ENCODE measurements at regions not wholly inside any gene's neighbourhood (a gene's known extent, or its start where the extent isn't known, plus 50 kb on each side); places are given as distances from the start of the nearest gene placed in this dataset.

DNA sequence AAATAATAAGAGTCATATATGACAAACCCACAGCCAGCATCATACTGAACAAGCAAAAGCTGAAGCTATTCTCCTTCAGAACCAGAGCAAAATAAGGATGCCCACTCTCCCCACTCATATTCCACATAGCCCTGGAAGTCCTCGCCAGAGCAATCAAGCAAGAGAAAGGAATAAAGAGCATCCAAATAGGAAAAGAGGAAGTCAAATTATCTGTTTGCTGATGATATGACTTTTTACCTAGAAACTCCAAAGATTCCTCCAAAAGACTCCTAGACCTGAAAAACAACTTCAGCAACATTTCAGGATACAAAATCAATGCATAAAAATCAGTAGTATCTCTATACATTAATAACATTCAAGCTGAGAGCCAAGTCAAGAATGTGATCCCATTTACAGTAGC is 217.5 kb downstream of the ABCC12 start:
- Histone ChIP-seq H3K4me2 (ENCODE audit: low read length, poor library complexity, severe bottlenecking) (no peak overlapping the region), H3K23ac (ENCODE audit: low read length in 2 of 2) (no peak overlapping the region), H2BK15ac (ENCODE audit: low read depth, poor library complexity, severe bottlenecking) (no peak overlapping the region), H3K4me3 (ENCODE audit: insufficient read depth in 1 of 2, low read depth in 1 of 2, low read length in 2 of 2) (no peak overlapping the region), H3K4ac (ENCODE audit: low read depth in 1 of 2, low read length in 2 of 2) (no peak overlapping the region), H4K91ac (ENCODE audit: low read length) (no peak overlapping the region), H3K79me1 (replicated peaks; ENCODE audit: low read length, poor library complexity, severe bottlenecking) (no peaks in the 10 kb centered on the region), H4K8ac (ENCODE audit: low read length) (no peak overlapping the region), H3K36me3 (ENCODE audit: control insufficient read depth in 1 of 2, insufficient read depth in 2 of 2, low read depth in 1 of 2, low read length in 2 of 2) (no peaks in the 10 kb centered on the region), H3K14ac (ENCODE audit: low read length in 2 of 2) (no peak overlapping the region), H3K4me1 (ENCODE audit: control insufficient read depth, insufficient read depth, low read depth, low read length) (no peaks in the 10 kb centered on the region), H3K27me3 (ENCODE audit: control insufficient read depth in 1 of 2, insufficient read depth in 1 of 2, low read length in 2 of 2) (no peaks in the 10 kb centered on the region), H2BK12ac (ENCODE audit: low read length in 2 of 2) (no peak overlapping the region), H2AK5ac (ENCODE audit: low read length, severe bottlenecking) (no peak overlapping the region), H3K9me3 (ENCODE audit: control insufficient read depth, low read length) (peaks cover 4% of the 10 kb centered on the region), H2BK5ac (ENCODE audit: low read depth, low read length, poor library complexity, severe bottlenecking) (no peak overlapping the region), H2AFZ (ENCODE audit: low read depth, low read length) (no peak overlapping the region), H2BK120ac (ENCODE audit: low read depth, low read length) (no peak overlapping the region), H3K9ac (ENCODE audit: low read length) (no peak overlapping the region), H3K18ac (ENCODE audit: low read depth in 1 of 2, low read length in 2 of 2) (no peak overlapping the region), H3K27ac (ENCODE audit: low read length, poor library complexity, severe bottlenecking) (no peak overlapping the region)
- no CpG with 5 or more reads among the region's 1 CpG for WGBS
- DNase-seq: no peak

DNA sequence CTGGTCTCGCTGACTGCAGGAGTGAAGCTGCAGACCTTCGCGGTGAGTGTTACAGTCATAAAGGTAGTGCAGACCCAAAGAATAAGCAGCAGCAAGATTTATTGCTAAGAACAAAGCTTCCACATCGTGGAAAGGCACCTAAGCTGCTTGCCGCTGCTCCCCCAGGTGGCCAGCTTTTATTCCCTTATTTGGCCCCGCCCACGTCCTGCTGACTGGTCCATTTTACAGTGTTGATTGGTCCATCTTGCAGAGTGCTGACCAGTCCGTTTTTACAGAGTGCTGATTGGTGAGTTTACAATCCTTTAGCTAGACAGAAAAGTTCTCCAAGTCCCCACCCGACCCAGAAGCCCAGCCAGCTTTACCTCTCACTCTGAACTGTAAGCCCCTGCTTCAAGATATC is 227.8 kb downstream of the ABCC12 start:
- Histone ChIP-seq H2BK12ac (ENCODE audit: low read length in 2 of 2) (no peak overlapping the region), H2BK120ac (ENCODE audit: low read depth, low read length) (no peak overlapping the region), H3K18ac (ENCODE audit: low read depth in 1 of 2, low read length in 2 of 2) (peak overlapping the region in 1 of 2 experiments; percentile 14), H2AFZ (ENCODE audit: low read depth, low read length) (no peak overlapping the region), H2BK15ac (ENCODE audit: low read depth, poor library complexity, severe bottlenecking) (no peak overlapping the region), H2BK5ac (ENCODE audit: low read depth, low read length, poor library complexity, severe bottlenecking) (no peak overlapping the region), H3K4me3 (ENCODE audit: insufficient read depth in 1 of 2, low read depth in 1 of 2, low read length in 2 of 2) (no peak overlapping the region), H4K91ac (ENCODE audit: low read length) (no peak overlapping the region), H3K14ac (ENCODE audit: low read length in 2 of 2) (no peak overlapping the region), H3K23ac (ENCODE audit: low read length in 2 of 2) (no peak overlapping the region), H3K79me1 (replicated peaks; ENCODE audit: low read length, poor library complexity, severe bottlenecking) (no peaks in the 10 kb centered on the region), H3K27me3 (ENCODE audit: control insufficient read depth in 1 of 2, insufficient read depth in 1 of 2, low read length in 2 of 2) (no peaks in the 10 kb centered on the region), H3K27ac (ENCODE audit: low read length, poor library complexity, severe bottlenecking) (no peak overlapping the region), H3K9ac (ENCODE audit: low read length) (no peak overlapping the region), H3K9me3 (ENCODE audit: control insufficient read depth, low read length) (no peaks in the 10 kb centered on the region), H3K4me1 (ENCODE audit: control insufficient read depth, insufficient read depth, low read depth, low read length) (peaks cover under 1% of the 10 kb centered on the region), H4K8ac (ENCODE audit: low read length) (no peak overlapping the region), H3K4me2 (ENCODE audit: low read length, poor library complexity, severe bottlenecking) (no peak overlapping the region), H3K36me3 (ENCODE audit: control insufficient read depth in 1 of 2, insufficient read depth in 2 of 2, low read depth in 1 of 2, low read length in 2 of 2) (no peaks in the 10 kb centered on the region), H2AK5ac (ENCODE audit: low read length, severe bottlenecking) (no peak overlapping the region), H3K4ac (ENCODE audit: low read depth in 1 of 2, low read length in 2 of 2) (no peak overlapping the region)
- 85% methylated on average over 9 of the region's 9 CpGs for WGBS
- no peak for DNase-seq

DNA sequence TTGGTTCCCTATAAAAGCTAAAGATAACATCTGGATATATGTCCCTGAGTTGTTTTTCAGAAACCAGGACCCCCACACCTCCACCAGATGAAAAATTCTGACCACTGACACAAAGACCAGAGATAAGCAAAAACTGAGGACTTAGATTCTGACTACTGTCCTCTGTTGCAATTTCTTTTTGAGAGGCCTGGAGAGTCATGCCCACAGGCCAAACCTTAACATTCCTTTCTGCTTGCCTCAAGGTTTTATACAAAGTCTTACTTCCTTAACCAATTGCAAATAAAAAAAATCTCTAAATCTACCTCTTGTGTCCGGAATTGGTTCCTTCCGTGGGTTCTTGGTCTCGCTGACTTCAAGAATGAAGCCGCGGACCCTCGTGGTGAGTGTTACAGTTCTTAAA is 228.5 kb downstream of the ABCC12 start:
- 96% methylated on average over 6 of the region's 6 CpGs for WGBS
- no peaks in the 10 kb centered on the region for H3K36me3 ChIP-seq (ENCODE audit: control insufficient read depth in 1 of 2, insufficient read depth in 2 of 2, low read depth in 1 of 2, low read length in 2 of 2)
- H2BK15ac ChIP-seq (ENCODE audit: low read depth, poor library complexity, severe bottlenecking): no peak overlapping the region
- no peak overlapping the region for H4K91ac ChIP-seq (ENCODE audit: low read length)
- H2AK5ac ChIP-seq (ENCODE audit: low read length, severe bottlenecking): no peak overlapping the region
- DNase-seq: peak; percentile 21
- H3K4ac ChIP-seq (ENCODE audit: low read depth in 1 of 2, low read length in 2 of 2): no peak overlapping the region
- H2BK120ac ChIP-seq (ENCODE audit: low read depth, low read length): no peak overlapping the region
- H3K9me3 ChIP-seq (ENCODE audit: control insufficient read depth, low read length): no peaks in the 10 kb centered on the region
- H3K27ac ChIP-seq (ENCODE audit: low read length, poor library complexity, severe bottlenecking): no peak overlapping the region
- no peak overlapping the region for H2BK12ac ChIP-seq (ENCODE audit: low read length in 2 of 2)
- no peaks in the 10 kb centered on the region for H3K4me1 ChIP-seq (ENCODE audit: control insufficient read depth, insufficient read depth, low read depth, low read length)
- no peaks in the 10 kb centered on the region for H3K27me3 ChIP-seq (ENCODE audit: control insufficient read depth in 1 of 2, insufficient read depth in 1 of 2, low read length in 2 of 2)
- H3K4me3 ChIP-seq (ENCODE audit: insufficient read depth in 1 of 2, low read depth in 1 of 2, low read length in 2 of 2): no peak overlapping the region
- no peak overlapping the region for H3K14ac ChIP-seq (ENCODE audit: low read length in 2 of 2)
- no peak overlapping the region for H3K4me2 ChIP-seq (ENCODE audit: low read length, poor library complexity, severe bottlenecking)
- no peak overlapping the region for H3K23ac ChIP-seq (ENCODE audit: low read length in 2 of 2)
- no peak overlapping the region for H2AFZ ChIP-seq (ENCODE audit: low read depth, low read length)
- no peak overlapping the region for H2BK5ac ChIP-seq (ENCODE audit: low read depth, low read length, poor library complexity, severe bottlenecking)
- no peak overlapping the region for H4K8ac ChIP-seq (ENCODE audit: low read length)
- H3K9ac ChIP-seq (ENCODE audit: low read length): no peak overlapping the region
- no peak overlapping the region for H3K18ac ChIP-seq (ENCODE audit: low read depth in 1 of 2, low read length in 2 of 2)
- no peaks in the 10 kb centered on the region for H3K79me1 ChIP-seq (replicated peaks; ENCODE audit: low read length, poor library complexity, severe bottlenecking)

DNA sequence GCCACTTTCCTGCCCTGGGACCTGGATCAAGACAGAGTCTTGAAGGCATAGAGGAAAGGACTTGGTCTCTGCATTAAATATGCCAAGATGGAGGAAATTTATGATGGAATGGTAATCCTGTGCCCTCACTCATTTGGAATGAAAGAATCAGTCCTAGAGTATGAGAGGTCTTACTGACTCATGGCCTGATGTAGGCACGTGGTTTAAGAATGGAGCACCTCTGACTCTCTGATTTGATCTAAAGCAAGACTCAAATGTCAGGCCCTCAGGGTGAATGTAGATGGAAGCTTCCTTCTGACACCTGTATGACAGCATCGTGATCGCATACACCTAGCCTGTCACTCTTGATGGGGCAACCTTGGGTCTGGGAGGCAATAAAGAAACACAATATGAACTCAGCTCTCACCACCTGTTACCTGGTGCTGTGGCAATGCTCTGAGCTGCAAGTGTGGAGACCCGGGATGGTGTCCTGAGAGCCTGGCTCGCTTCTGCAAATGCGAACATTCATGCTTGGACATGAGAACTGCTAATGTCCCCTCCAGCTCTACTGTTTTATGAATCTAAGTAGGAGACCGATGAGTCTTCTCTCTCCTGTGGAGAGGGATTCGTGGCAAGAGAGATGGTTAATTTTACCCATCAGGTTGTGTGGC is 229.9 kb downstream of the ABCC12 start:
- Histone ChIP-seq H3K4ac (ENCODE audit: low read depth in 1 of 2, low read length in 2 of 2) (no peak overlapping the region), H2BK15ac (ENCODE audit: low read depth, poor library complexity, severe bottlenecking) (no peak overlapping the region), H2AFZ (ENCODE audit: low read depth, low read length) (no peak overlapping the region), H3K79me1 (replicated peaks; ENCODE audit: low read length, poor library complexity, severe bottlenecking) (no peaks in the 10 kb centered on the region), H2BK12ac (ENCODE audit: low read length in 2 of 2) (no peak overlapping the region), H2AK5ac (ENCODE audit: low read length, severe bottlenecking) (no peak overlapping the region), H3K9me3 (ENCODE audit: control insufficient read depth, low read length) (no peaks in the 10 kb centered on the region), H3K18ac (ENCODE audit: low read depth in 1 of 2, low read length in 2 of 2) (no peak overlapping the region), H2BK5ac (ENCODE audit: low read depth, low read length, poor library complexity, severe bottlenecking) (no peak overlapping the region), H3K4me3 (ENCODE audit: insufficient read depth in 1 of 2, low read depth in 1 of 2, low read length in 2 of 2) (no peak overlapping the region), H3K9ac (ENCODE audit: low read length) (no peak overlapping the region), H3K23ac (ENCODE audit: low read length in 2 of 2) (no peak overlapping the region), H4K91ac (ENCODE audit: low read length) (no peak overlapping the region), H2BK120ac (ENCODE audit: low read depth, low read length) (no peak overlapping the region), H3K27me3 (ENCODE audit: control insufficient read depth in 1 of 2, insufficient read depth in 1 of 2, low read length in 2 of 2) (no peaks in the 10 kb centered on the region), H3K4me1 (ENCODE audit: control insufficient read depth, insufficient read depth, low read depth, low read length) (no peaks in the 10 kb centered on the region), H3K4me2 (ENCODE audit: low read length, poor library complexity, severe bottlenecking) (no peak overlapping the region), H4K8ac (ENCODE audit: low read length) (no peak overlapping the region), H3K27ac (ENCODE audit: low read length, poor library complexity, severe bottlenecking) (no peak overlapping the region), H3K36me3 (ENCODE audit: control insufficient read depth in 1 of 2, insufficient read depth in 2 of 2, low read depth in 1 of 2, low read length in 2 of 2) (no peaks in the 10 kb centered on the region), H3K14ac (ENCODE audit: low read length in 2 of 2) (no peak overlapping the region)
- DNase-seq: no peak
- 84% methylated on average over 8 of the region's 8 CpGs for WGBS

All from mesenchymal stem cell (in vitro differentiated cells and primary cell).